H1 (cell line): ENCODE measurements at regions not wholly inside any gene's neighbourhood (a gene's known extent, or its start where the extent isn't known, plus 50 kb on each side); places are given as distances from the start of the nearest gene placed in this dataset.

Source experiments
- CTCF ChIA-PET: fragments of 300-600 bp; sonication (Branson Sonifier 250); formaldehyde crosslinking; loops from one replicate; lab custom pipeline; 2021; ENCODE audit not compliant: partially characterized antibody; lab: Charles Lee
- POLR2A ChIA-PET: fragments of 300-600 bp; sonication (Branson Sonifier 250); formaldehyde crosslinking; loops from one replicate; lab custom pipeline; 2021; ENCODE audit warnings: inconsistent platforms; ENCODE audit not compliant: partially characterized antibody; lab: Charles Lee
- DNase-seq, 2 experiments: peaks; one replicate each; pipeline versions ENCODE4 v3.0.0 to v3.0.0-alpha.2; 2010 to 2022; ENCODE audit warnings: low spot score in 2 of 2, low read depth in 1 of 2, mixed read lengths in 1 of 2
- FAIRE-seq: peaks from 2 replicates; lab custom pipeline; 2011; peaks lifted over from hg19 to GRCh38; lab: Jason Lieb, UNC
- H2AFZ ChIP-seq: 2 replicates; pipeline ENCODE4 v1.8.1; 2012; ENCODE audit warnings: low read length, inconsistent platforms
- H2AK5ac ChIP-seq: 2 replicates; pipeline ENCODE4 v1.6.1; 2013; ENCODE audit warnings: low read depth, low read length
- H2BK120ac ChIP-seq: replicated peaks from 2 replicates; pipeline ENCODE3; 2013; ENCODE audit warnings: low read depth, low read length, inconsistent platforms
- H2BK12ac ChIP-seq: 2 replicates; pipeline ENCODE4 v1.6.1; 2013; ENCODE audit warnings: low read depth, low read length
- H2BK15ac ChIP-seq: 2 replicates; pipeline ENCODE4 v1.6.1; 2013; ENCODE audit warnings: low read length
- H2BK20ac ChIP-seq: 2 replicates; pipeline ENCODE4 v1.6.1; 2013; ENCODE audit warnings: low read length
- H2BK5ac ChIP-seq: 2 replicates; pipeline ENCODE4 v1.6.1; 2013; ENCODE audit warnings: low read depth, low read length
- H3K14ac ChIP-seq: 2 replicates; pipeline ENCODE4 v1.6.1; 2013; ENCODE audit warnings: inconsistent platforms; ENCODE audit not compliant: insufficient read length
- H3K18ac ChIP-seq: 2 replicates; pipeline ENCODE4 v1.6.1; 2013; ENCODE audit warnings: low read length; ENCODE audit errors: extremely low read depth
- H3K23ac ChIP-seq: 2 replicates; pipeline ENCODE4 v1.6.1; 2013; ENCODE audit warnings: inconsistent platforms; ENCODE audit not compliant: insufficient read length
- H3K23me2 ChIP-seq: 2 replicates; pipeline ENCODE4 v1.6.1; 2013; ENCODE audit warnings: low read depth, low read length
- H3K27ac ChIP-seq: 2 replicates; pipeline ENCODE4 v1.6.1; 2011; ENCODE audit warnings: low read depth, low read length, inconsistent platforms
- H3K27me3 ChIP-seq, 4 experiments: replicated peaks in 1 of 4; 1 replicate in 1 of 4; 2 replicates in 3 of 4; pipeline versions ENCODE4 v1.6.1 to v1.8.1; 2011 to 2013; ENCODE audit warnings: low read length in 3 of 4, mild to moderate bottlenecking in 3 of 4, inconsistent platforms in 2 of 4, mixed read lengths in 2 of 4, moderate library complexity in 1 of 4; ENCODE audit not compliant: control insufficient read depth in 3 of 4, insufficient read depth in 3 of 4; ENCODE audit errors: extremely low read depth in 1 of 4
- H3K36me3 ChIP-seq, 4 experiments: 2 replicates each; pipeline versions ENCODE4 v1.6.1 to v1.8.1; 2011 to 2013; ENCODE audit warnings: mild to moderate bottlenecking in 4 of 4, low read length in 3 of 4, moderate library complexity in 2 of 4, control low read depth in 1 of 4, inconsistent platforms in 1 of 4; ENCODE audit not compliant: insufficient read depth in 4 of 4, control insufficient read depth in 2 of 4
- H3K4ac ChIP-seq: replicated peaks from 2 replicates; pipeline ENCODE3; 2013; ENCODE audit warnings: low read length, low read depth, mixed read lengths, inconsistent platforms; ENCODE audit not compliant: insufficient read length
- H3K4me1 ChIP-seq, 4 experiments: replicated peaks in 1 of 4; 1 replicate in 1 of 4; 2 replicates in 3 of 4; pipeline versions ENCODE4 v1.6.1 to v1.8.1; 2011 to 2013; ENCODE audit warnings: low read length in 3 of 4, inconsistent platforms in 2 of 4, mixed read lengths in 1 of 4; ENCODE audit not compliant: insufficient read depth in 4 of 4, control insufficient read depth in 3 of 4
- H3K4me2 ChIP-seq, 2 experiments: 2 replicates each; pipeline versions ENCODE4 v1.6.1 to v1.8.1; 2011 to 2013; ENCODE audit warnings: low read depth in 2 of 2, low read length in 2 of 2, control low read depth in 1 of 2, inconsistent platforms in 1 of 2, mild to moderate bottlenecking in 1 of 2; ENCODE audit not compliant: insufficient read depth in 1 of 2
- H3K4me3 ChIP-seq, 4 experiments: fragments of 200-600, 300-600 bp in 1 of 4; sonication (generic), shearing (Covaris generic), sonication (Bioruptor Twin) in 1 of 4; 2 replicates each; pipeline versions ENCODE4 v1.5.1 to v1.8.1; 2011 to 2016; ENCODE audit warnings: low read length in 4 of 4, low read depth in 3 of 4, control low read depth in 2 of 4, inconsistent platforms in 2 of 4, mild to moderate bottlenecking in 2 of 4, mixed read lengths in 1 of 4, moderate library complexity in 1 of 4; ENCODE audit not compliant: insufficient read depth in 2 of 4; ENCODE audit errors: extremely low read depth in 1 of 4
- H3K56ac ChIP-seq: replicated peaks from 2 replicates; pipeline ENCODE3; 2013; ENCODE audit warnings: low read depth, mild to moderate bottlenecking, mixed read lengths, low read length, inconsistent platforms; ENCODE audit not compliant: insufficient read length
- H3K79me1 ChIP-seq: 2 replicates; pipeline ENCODE4 v1.6.1; 2013; ENCODE audit warnings: low read depth, low read length, control low read depth
- H3K79me2 ChIP-seq, 2 experiments: 2 replicates each; pipeline versions ENCODE4 v1.6.1 to v1.8.1; 2012 to 2013; ENCODE audit warnings: low read length in 2 of 2, mild to moderate bottlenecking in 2 of 2, inconsistent platforms in 1 of 2; ENCODE audit not compliant: insufficient read depth in 2 of 2, control insufficient read depth in 1 of 2
- H3K9ac ChIP-seq, 4 experiments: replicated peaks in 1 of 4; 1 replicate in 1 of 4; 2 replicates in 3 of 4; pipeline versions ENCODE4 v1.6.1 to v1.8.1; 2011 to 2013; ENCODE audit warnings: low read depth in 3 of 4, low read length in 3 of 4, control low read depth in 2 of 4, mild to moderate bottlenecking in 2 of 4, moderate library complexity in 2 of 4, inconsistent platforms in 1 of 4; ENCODE audit errors: extremely low read depth in 1 of 4
- H3K9me3 ChIP-seq, 2 experiments: 2 replicates each; pipeline versions ENCODE4 v1.6.1 to v1.8.1; 2012 to 2013; ENCODE audit warnings: mild to moderate bottlenecking in 2 of 2, moderate library complexity in 2 of 2, control low read depth in 1 of 2, inconsistent platforms in 1 of 2, low read depth in 1 of 2, low read length in 1 of 2, mixed read lengths in 1 of 2; ENCODE audit not compliant: insufficient read depth in 2 of 2
- H4K20me1 ChIP-seq, 2 experiments: replicated peaks in 1 of 2; 2 replicates each; pipeline versions ENCODE3 to v1.8.1; 2011 to 2013; ENCODE audit warnings: inconsistent platforms in 2 of 2, low read length in 2 of 2, mild to moderate bottlenecking in 1 of 2; ENCODE audit not compliant: insufficient read depth in 2 of 2, control insufficient read depth in 1 of 2
- H4K5ac ChIP-seq: 2 replicates; pipeline ENCODE4 v1.6.1; 2013; ENCODE audit warnings: low read length, low read depth, mixed read lengths, inconsistent platforms; ENCODE audit not compliant: insufficient read length
- H4K8ac ChIP-seq: 2 replicates; pipeline ENCODE4 v1.8.0; 2013; ENCODE audit warnings: mild to moderate bottlenecking, moderate library complexity, low read length, inconsistent platforms; ENCODE audit not compliant: insufficient read depth; ENCODE audit errors: extremely low read depth
- H4K91ac ChIP-seq: replicated peaks from 2 replicates; pipeline ENCODE3; 2013; ENCODE audit warnings: low read length, mixed read lengths, inconsistent platforms; ENCODE audit not compliant: insufficient read length
- CHD1 ChIP-seq: IDR thresholded peaks from 2 replicates; pipeline ENCODE4 v1.6.1; 2012; ENCODE audit warnings: low read depth, low read length, improper control_type of control experiment
- CHD2 ChIP-seq: IDR thresholded peaks from 2 replicates; pipeline ENCODE4 v1.6.1; 2012; ENCODE audit warnings: low read length, improper control_type of control experiment
- CREB1 ChIP-seq: IDR thresholded peaks from 2 replicates; pipeline ENCODE4 v1.6.1; 2012; ENCODE audit warnings: inconsistent platforms
- EGR1 ChIP-seq: IDR thresholded peaks from 2 replicates; pipeline ENCODE4 v1.6.1; 2011; ENCODE audit warnings: low read depth, low read length, borderline replicate concordance
- GTF2F1 ChIP-seq: IDR thresholded peaks from 2 replicates; pipeline ENCODE4 v1.6.1; 2012; ENCODE audit warnings: low read depth, low read length, improper control_type of control experiment, borderline replicate concordance
- NANOG ChIP-seq: IDR thresholded peaks from 2 replicates; pipeline ENCODE4 v1.6.1; 2011; ENCODE audit warnings: low read length, low read depth, mild to moderate bottlenecking, inconsistent platforms; ENCODE audit not compliant: insufficient read depth, poor library complexity, severe bottlenecking
- RAD21 ChIP-seq, 2 experiments: IDR thresholded peaks in 1 of 2; conservative IDR thresholded peaks in 1 of 2; 2 replicates each; pipeline ENCODE4 v1.6.1; 2011; ENCODE audit warnings: low read depth in 2 of 2, low read length in 2 of 2, improper control_type of control experiment in 1 of 2, inconsistent platforms in 1 of 2, mild to moderate bottlenecking in 1 of 2, moderate library complexity in 1 of 2
- RFX5 ChIP-seq: IDR thresholded peaks from 2 replicates; pipeline ENCODE4 v1.6.1; 2011; ENCODE audit warnings: low read depth, low read length, improper control_type of control experiment, borderline replicate concordance
- SIN3A ChIP-seq, 2 experiments: IDR thresholded peaks in 1 of 2; conservative IDR thresholded peaks in 1 of 2; 2 replicates each; pipeline ENCODE4 v1.6.1; 2011 to 2012; ENCODE audit warnings: low read length in 2 of 2, improper control_type of control experiment in 1 of 2, low read depth in 1 of 2, mild to moderate bottlenecking in 1 of 2
- SRF ChIP-seq: IDR thresholded peaks from 2 replicates; pipeline ENCODE4 v1.6.1; 2011; ENCODE audit warnings: mild to moderate bottlenecking, low read depth, low read length, moderate library complexity
- WGBS, 2 experiments: shearing (Covaris generic) in 1 of 2; methylation state at CpG; one replicate each; pipeline versions ENCODE4 v1.1.6 to v1.1.7; 2013 to 2015; ENCODE audit warnings: low lambda C conversion rate in 2 of 2, mixed read lengths in 2 of 2, inconsistent platforms in 1 of 2, low coverage in 1 of 2, missing lambda C conversion rate in 1 of 2; ENCODE audit not compliant: insufficient replicate concordance in 2 of 2, insufficient coverage in 1 of 2, insufficient read length in 1 of 2; ENCODE audit errors: extremely low coverage in 1 of 2, missing lambda C conversion rate in 1 of 2; 5-methylcytosine and 5-hydroxymethylcytosine counted together
- TF ChIP-seq, protein P1 (sequence below): IDR thresholded peaks from 2 replicates; pipeline ENCODE4 v1.6.1; 2012; ENCODE audit warnings: inconsistent platforms
- TF ChIP-seq, protein P2 (sequence below): IDR thresholded peaks from 2 replicates; pipeline ENCODE4 v1.6.1; 2011; ENCODE audit warnings: low read length, improper control_type of control experiment
- TF ChIP-seq, protein P3 (sequence below): IDR thresholded peaks from 2 replicates; pipeline ENCODE4 v1.6.1; 2011; ENCODE audit warnings: low read depth, mild to moderate bottlenecking, low read length; ENCODE audit not compliant: insufficient read depth

DNA sequence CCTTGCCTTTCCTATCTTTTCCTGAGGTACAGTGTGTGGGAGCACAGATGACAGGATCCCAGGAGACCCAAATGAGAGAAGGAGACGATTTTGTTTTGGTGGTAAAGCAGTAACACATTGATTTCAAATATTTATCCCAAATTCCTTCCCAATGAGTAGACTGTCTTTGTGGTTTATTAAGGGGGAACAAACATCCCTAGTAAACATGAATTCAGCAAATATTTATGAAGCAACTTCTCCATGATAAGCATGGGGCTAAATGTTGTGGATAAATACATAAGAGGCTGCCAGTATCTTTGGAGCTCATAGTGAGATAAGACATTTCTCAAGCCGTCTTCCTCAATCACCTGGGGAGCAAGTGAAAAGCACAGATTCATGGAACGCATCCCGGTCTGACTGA, 460.8 kb upstream of the CFAP20DC start:
- Histone ChIP-seq H3K18ac (no peak overlapping the region), H2BK5ac (no peak overlapping the region), H4K20me1 (no peaks in the 10 kb centered on the region), H3K14ac (no peak overlapping the region), H3K23me2 (no peaks in the 10 kb centered on the region), H3K4ac (no peak overlapping the region), H3K36me3 (no peaks in the 10 kb centered on the region), H3K4me1 (peaks cover 0 to 4% (median 0%) of the 10 kb centered on the region in 4 experiments; a peak in 2 of 7 replicates), H2BK12ac (no peak overlapping the region), H3K4me3 (no peak overlapping the region), H4K8ac (no peak overlapping the region), H2BK120ac (no peak overlapping the region), H3K27me3 (no peaks in the 10 kb centered on the region), H3K9ac (no peak overlapping the region), H2AK5ac (no peak overlapping the region), H3K56ac (no peak overlapping the region), H2AFZ (no peak overlapping the region), H4K5ac (no peak overlapping the region), H3K79me2 (no peaks in the 10 kb centered on the region), H3K4me2 (no peak overlapping the region), H3K27ac (no peak overlapping the region), H2BK20ac (no peak overlapping the region), H3K79me1 (no peaks in the 10 kb centered on the region), H2BK15ac (no peak overlapping the region), H3K9me3 (no peaks in the 10 kb centered on the region), H3K23ac (no peak overlapping the region), H4K91ac (no peak overlapping the region)
- POLR2A ChIA-PET, result no interaction called here
- FAIRE-seq (no peak), DNase-seq (no peak)
- WGBS, 2 experiments, result 50% methylated on average over 4 of the region's 4 CpGs; no CpG with 5 or more reads in 1 of the 2 experiments
- CTCF ChIA-PET, result interaction anchor here (1.3 kb wide), 1 partner anchor 184 kb away, joined by 3 read pairs; no protein-coding TSS in a partner anchor
- TF ChIP-seq, protein P1, sequence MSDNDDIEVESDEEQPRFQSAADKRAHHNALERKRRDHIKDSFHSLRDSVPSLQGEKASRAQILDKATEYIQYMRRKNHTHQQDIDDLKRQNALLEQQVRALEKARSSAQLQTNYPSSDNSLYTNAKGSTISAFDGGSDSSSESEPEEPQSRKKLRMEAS, result no peak
- TF ChIP-seq SRF, result no peak
- no peak for TF ChIP-seq RAD21 (IDR thresholded peaks at IDR 0.05 in 1 of 2, conservative IDR thresholded peaks at IDR 0.05 in 1 of 2; ENCODE audit: low read depth in 2 of 2, low read length in 2 of 2)
- no peak for TF ChIP-seq GTF2F1
- no peak for TF ChIP-seq RFX5
- no peak for TF ChIP-seq NANOG
- TF ChIP-seq, protein P2, sequence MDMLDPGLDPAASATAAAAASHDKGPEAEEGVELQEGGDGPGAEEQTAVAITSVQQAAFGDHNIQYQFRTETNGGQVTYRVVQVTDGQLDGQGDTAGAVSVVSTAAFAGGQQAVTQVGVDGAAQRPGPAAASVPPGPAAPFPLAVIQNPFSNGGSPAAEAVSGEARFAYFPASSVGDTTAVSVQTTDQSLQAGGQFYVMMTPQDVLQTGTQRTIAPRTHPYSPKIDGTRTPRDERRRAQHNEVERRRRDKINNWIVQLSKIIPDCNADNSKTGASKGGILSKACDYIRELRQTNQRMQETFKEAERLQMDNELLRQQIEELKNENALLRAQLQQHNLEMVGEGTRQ, result no peak
- TF ChIP-seq SIN3A (conservative IDR thresholded peaks at IDR 0.05 in 1 of 2, IDR thresholded peaks at IDR 0.05 in 1 of 2; ENCODE audit: low read depth in 1 of 2, low read length in 2 of 2), result no peak
- TF ChIP-seq CHD1, result no peak
- TF ChIP-seq CHD2, result no peak
- no peak for TF ChIP-seq EGR1
- TF ChIP-seq, protein P3, sequence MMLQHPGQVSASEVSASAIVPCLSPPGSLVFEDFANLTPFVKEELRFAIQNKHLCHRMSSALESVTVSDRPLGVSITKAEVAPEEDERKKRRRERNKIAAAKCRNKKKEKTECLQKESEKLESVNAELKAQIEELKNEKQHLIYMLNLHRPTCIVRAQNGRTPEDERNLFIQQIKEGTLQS, result no peak
- no peak for TF ChIP-seq CREB1
